RKO (cell line): ENCODE measurements at regions not wholly inside any gene's neighbourhood (a gene's known extent, or its start where the extent isn't known, plus 50 kb on each side); places are given as distances from the start of the nearest gene placed in this dataset.
A peak's percentile ranks its signal among the peaks of the same experiment; 100 is the strongest.

Source experiments
- DNase-seq: peaks from one replicate; pipeline ENCODE4 v3.0.0-alpha.2; 2016; ENCODE audit warnings: low spot score

DNA sequence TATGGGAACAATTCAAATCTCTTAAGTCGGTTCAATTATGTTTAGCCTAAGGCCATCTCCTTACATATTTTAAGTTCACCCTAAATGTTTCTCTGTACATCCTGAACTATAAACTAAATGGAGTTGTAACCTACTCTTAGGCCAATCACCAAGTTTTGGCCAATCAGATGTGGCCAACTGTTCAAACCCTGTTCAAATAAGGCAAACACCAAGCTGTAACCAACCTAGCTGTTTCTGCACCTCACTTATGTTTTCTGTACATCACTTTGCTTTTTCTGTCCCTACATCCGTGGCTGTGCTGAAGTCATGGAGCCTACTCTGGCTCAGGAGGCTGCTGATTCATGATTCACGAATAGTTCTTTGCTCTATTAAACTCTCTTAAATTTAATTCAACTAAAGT lies 165.3 kb downstream of the GASK1B start:
- DNase-seq: no peak

DNA sequence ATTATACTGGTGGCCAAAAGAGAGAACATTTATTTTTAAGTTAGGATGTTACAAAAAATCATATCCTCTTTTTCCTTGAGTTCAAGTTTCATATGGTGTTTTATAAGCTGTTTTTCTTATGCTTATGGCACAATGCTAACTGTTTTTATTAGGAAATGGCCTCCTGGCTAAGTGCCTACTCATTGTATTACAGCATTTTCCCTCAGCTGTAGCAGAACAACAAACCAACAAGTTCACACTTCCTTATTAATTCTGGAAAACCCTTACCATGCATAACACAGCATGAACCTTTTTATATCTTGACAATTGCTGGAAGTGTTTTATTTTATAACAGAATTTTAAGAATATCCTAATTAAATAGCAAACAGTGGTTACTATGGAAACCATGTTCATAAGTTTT lies 165.8 kb downstream of the GASK1B start:
- DNase-seq: no peak

DNA sequence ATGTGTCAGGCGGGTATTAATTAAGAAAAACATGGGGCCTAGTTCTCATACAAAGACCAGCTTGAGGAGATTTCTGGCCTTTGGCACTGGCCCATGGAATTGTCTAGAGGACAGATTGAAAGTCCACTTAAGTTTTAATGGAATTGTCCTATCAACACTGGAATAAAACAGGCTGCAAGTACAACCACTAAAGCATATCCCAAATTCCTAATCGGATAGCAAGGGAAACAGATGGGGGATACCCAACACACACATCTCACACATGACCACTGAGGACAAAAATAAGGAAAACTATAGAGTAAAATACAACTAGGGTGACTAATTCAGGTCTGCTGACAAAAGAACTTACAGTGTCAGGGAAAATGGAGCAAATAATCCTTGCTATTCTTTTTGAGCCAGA lies 167.8 kb downstream of the GASK1B start:
- no peak for DNase-seq

DNA sequence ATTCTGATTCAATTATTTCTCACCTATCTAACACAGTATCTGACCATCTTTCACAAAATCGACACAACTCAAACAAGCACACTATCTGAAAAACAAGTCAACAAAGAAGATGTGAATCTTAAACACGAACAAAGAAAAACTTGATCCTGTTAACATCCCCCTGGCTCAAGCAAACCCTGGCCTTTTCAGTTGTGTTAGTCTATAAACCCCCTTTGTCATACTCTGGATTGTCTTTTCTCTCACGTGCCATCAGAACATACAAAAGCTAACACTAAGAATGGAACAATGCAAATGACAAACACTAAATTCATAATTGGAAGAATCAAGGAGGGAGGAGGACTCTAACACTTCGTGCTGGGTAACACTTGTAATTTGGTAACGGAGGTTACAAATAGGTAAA lies 168.7 kb downstream of the GASK1B start:
- no peak for DNase-seq

DNA sequence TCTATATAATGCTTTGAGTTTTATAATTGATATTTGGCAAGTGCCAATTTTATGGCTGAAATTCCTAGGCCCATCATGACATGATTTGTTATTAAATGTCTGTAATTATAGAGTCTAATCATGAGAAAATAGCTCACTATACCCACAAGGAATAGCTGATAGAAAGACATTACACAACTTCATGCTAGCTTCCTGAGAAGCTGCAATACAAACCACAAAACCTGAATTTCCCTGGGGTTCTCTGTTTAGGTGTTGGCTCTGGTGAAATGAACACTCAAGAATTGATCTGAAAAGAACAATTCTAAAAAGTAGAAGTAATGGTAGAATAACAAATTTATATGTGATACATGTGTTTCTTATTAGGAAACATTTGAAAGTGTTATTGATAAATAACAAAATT lies 169.6 kb downstream of the GASK1B start:
- no peak for DNase-seq

DNA sequence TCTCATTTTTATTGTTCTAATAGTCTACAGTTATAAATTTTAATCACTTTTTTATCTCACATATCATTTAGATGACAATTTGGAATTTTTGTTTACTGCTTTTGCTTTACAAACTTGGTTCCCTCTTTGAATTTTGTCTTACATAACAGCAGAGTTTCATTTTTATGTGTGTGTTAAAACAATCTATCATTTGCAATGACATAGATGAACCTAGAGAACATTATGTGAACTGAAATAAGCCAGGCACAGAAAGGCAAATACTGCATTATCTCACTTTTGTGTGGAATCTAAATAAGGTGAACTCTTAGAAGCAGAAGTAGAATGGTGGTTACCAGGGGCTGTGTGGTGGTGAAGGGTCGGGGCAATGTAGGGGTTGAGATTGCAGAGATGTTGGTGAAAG lies 170.7 kb downstream of the GASK1B start:
- DNase-seq: no peak

DNA sequence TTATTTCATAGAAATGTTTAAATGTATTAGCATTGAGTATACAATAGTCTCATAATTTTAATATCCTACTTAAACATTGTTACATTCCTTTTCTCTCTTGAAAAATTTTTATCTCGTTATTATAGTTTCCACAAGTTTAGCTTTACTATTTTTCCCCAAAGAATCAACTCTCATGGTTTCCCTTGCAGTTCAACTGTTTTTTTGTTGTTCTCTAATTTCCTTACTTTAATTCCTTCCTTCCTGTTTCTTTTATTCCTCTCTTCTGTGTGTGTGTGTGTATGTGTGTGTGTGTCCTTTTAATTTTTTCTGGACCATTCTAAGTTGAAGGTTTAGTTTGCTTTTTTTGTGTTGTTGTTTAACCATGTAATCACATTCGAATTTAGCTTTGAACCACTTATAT lies 171.1 kb downstream of the GASK1B start:
- DNase-seq: no peak

DNA sequence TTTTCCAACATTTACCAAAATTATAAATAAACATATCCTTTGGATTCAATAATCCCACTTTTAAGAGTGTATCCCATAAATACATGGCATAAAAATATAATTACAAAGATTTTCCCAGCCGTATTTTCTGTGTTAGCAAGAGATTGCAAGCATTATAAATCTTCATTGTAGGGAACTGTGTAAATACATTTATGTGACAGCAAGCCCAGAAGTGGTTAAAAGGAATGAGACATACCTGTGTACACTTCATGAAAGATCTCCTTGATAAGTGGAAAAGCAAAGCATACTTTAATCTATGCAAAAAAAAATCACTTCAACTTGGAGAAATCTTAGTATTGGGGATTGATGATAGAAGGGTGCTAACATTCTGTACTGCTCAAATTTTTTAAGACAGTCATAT lies 173.1 kb downstream of the GASK1B start:
- DNase-seq: no peak

DNA sequence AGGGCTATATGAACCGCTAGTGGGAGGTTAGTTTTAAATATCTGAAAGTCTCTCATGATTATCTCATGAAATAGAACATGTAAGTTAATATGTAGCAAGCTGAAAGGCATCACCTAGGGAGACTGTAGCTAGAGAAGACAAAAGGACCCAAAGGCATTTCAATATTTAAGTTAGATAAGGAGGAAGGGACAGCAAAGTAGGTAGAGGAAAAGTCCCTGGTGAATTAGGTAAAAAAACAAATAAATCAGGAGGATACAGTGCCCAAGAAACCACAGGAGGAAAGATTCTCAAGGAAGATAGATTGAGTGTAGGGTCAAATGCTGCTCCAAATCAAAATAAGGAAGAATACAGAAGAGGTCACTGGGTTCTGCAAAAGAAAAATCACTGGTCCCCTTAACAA lies 175.5 kb downstream of the GASK1B start:
- no peak for DNase-seq

DNA sequence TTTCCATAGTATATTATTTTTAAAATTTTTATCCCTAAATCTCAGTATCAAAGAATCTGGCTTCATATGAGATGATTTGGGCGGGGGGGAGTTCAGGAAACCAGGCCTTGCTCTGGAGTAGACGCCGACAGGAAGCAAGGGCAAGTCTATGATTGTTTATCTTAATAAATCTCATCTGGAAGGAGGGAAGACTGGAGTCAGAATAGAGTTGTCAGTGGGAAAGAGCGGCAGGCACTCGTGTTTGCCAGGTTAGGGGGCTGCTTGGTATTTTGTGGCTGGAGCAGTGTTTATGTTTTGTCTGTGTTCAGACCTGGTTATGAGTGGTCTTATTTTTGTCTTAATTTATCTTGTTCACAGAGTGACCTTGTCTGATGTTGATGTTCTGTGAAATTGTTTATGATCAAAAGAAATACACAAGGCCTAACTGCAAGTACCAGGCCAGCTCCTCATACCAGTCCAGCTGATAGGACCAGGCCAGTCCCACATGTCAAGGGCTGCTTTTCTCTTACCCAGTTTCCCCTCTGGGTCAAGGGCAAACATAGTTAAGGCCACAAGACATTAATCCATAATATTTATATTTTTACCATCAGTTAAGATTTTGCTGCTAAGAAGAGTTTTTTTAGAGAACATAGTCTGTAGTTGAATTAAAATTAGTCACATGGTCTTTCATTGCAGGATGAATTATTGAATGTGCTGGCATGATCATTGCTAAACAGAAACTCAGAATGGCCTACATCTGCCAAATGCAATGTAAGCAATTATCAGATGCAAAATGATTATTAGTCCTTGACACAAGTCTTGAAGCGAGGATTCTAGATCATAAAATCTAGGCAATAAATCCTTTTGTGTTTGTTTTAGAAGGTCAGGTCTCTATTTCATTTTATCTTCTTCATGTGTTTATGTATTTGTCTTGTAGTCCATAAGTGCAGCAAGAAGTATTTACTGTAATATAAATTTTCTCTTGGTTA lies 176.5 kb downstream of the GASK1B start:
- no peak for DNase-seq

DNA sequence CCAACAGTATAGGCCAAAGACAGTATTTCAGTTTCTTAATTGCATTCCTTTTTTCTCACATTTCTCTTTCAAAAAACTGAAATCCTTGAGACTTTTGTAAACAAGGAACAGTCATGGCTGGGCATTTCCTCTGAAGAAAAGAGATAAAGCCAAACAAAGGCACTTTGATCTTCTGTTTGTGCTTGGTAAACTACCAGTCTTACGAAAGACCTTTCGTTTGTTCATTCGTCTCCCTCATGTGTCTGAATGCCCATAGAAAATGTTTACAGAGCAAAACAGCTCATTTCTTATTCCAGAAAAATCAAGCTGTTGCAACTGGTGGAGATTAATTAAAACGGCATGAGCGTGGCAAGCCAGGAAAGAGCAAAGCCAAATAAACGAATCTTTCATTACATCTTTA lies 178.0 kb downstream of the GASK1B start:
- no peak for DNase-seq

DNA sequence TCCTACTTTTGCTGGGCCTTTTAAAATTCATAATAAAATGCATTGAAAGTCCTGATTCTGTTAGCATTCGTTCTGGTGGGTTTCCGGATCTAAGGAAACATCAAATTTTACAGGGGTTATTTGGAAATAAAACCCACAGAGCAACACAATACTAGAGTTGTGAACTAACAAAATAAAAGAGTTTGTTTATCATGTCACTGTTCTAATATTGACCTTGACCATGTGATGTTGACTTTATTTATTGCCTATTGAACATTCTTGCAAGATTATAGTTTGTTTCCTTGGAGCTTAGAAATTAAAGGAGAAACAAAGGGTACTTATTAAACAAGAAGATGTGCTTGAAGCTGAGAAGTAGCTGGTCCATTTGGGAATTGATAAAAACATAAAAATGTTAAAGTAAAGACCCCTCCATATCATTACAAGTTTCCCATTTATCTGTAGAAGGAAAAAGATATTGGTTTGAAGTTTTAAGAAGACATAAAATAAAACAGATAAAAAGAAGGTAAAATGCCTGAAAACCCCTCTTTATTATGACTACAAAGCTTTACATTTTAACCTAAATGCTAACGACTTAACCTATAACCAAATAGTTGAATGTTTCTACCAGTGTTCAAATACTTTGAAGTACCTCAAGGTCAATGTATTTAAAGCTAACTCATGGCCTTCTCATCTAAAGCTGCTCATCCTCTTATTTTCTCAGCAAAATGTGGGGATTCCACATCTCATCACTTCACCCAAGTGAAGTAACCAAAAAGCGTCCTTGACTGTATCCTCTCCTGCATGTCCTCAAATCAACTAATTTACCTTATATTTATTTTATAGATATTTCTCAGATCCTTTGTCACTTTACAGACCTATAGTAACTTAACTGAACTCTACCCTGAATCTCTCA lies 179.6 kb downstream of the GASK1B start:
- DNase-seq: no peak

DNA sequence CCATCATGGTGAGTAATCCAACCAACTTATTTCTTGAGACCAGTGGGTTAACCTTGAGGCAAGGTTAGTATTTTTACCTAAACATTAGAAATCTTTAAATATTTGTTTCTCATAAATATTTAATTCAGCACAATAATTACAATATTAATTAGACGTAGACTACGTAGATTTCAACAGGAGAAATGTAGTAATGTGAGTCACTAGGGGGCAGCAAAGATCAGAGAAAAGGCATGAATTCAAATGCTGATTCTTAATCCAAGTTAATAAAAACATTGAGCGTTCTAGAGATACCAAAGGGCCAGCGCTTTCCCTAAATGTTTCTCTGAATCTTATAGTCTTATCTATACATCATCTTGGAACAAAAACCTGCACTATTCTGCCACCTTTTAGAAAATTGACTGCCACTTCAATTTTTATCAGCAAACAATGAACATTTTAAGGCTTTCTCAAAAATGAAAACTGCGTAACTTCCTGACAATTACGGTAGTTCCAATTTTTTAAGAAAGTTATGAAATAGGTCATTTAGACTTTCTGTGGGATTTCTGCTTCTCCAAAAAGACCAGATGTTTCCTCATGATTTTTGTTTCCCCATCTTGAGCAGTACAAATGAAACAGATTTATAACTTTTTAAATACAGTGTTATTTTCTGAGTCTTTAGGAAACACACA lies 180.7 kb downstream of the GASK1B start:
- peak; percentile 59 for DNase-seq

DNA sequence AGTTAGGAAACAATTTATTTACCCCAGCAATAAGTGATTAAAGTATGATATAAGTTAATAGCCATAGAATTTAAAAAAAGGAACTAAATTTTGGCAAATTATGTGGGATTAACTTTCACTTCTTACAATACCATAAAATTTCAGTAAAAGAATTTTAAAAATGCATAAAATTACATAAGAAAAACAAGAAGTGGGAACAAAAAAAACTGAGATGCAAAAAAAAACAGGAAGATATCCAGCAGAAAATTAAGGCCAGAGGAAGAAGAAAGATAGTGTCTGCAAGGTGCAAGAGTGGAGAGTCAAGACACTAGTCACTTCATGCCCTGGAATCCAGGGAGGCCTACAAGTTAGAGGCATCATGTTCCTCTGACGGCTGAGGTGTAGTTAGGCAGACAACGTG lies 184.2 kb downstream of the GASK1B start:
- DNase-seq: no peak

DNA sequence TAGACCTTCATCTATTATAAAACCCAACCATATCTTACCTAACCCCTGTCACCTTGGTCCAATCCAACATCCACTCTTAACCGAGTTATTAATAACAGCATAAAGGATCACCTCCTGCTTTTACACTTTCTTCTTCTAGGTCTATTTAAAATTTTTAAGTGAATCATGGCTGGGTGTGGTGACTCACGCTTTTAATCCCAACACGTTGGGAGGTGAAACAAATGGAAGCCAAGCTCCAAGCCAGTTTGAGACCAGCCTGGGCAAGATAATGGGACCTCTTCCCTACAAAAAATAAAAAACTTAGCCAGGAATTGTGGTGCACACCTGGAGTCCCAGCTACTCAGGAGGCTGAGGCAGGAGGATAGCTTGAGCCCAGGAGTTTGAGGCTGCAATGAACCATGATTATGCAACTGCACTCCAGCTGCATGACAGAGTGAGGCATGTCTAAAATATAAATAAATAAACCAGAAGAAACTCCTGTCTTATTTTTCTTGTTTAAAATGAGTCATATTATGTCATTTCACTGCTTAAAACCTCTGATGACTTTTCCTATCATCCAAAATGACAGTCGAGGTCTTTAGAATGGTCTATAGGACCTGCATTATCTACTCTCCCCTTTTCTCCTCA lies 188.4 kb downstream of the GASK1B start:
- peak; percentile 16 for DNase-seq

DNA sequence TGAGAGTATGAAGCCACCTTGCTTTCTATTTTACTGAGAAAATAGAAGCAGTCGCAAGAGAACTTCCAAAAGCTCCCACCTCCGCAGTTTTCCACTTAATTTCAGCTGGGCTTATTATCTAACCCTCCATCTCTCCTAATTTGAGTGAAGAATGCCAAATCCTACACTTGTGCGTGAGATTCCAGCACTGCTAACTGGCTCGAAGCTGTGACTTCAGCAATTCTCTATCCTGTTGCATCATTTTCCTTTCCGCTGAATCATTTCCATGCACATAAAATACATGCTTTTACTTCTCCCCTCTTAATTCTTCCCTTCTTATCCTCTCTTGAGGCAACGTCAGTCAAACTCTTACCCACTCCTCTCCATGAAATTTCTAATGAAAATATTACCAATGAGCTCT lies 189.5 kb downstream of the GASK1B start:
- peak; percentile 20 for DNase-seq

DNA sequence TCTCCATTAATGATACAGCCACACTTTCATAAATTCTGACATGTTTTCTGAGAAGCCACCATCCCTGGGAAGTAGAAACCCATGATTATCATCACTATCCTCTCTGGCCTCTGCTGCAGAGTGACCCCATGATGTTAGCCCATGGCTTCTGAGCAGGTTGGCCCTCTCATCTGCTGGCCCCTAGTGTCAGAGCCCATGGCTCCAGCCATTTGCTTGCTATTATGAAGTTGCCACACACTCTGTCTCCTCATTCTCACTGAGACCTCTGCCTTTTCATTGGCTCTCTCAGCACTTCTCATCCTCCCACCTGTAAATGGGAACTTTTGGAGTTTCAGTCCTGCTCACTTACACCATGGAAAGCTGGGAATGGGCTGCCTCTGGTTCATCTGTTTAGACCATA lies 192.7 kb downstream of the GASK1B start:
- DNase-seq: no peak

DNA sequence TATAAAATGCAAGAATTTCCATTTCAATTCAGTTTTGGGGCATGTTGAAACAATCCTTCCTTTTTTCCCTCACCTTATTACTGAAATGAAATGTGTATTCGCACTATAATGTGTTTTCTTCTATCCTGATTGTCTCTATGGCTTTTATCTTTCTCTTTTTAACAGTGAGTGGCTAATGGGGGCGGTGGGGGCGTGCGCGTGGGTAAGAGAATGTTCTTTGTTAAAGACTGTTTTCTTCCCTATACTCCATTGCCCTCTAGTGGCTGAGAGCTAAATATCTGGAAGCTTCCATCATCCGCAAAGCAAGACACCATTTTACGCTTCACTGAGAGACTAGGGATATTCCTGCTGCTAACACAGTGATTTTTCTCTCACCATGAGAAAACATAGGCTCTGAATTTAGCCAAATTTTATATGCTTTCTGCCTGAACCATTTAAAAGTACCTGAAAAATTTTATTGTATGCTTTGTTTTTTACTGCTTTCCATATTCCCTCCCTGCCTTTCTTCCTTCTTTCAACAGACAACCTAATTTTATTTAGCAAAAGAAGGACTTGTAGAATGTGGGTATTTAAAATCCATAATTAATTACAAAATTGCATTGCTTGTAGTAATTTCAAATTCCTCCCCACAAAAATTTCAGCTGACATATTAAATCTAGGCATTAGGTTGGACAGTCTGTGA lies 194.0 kb downstream of the GASK1B start:
- peak; percentile 72 for DNase-seq

DNA sequence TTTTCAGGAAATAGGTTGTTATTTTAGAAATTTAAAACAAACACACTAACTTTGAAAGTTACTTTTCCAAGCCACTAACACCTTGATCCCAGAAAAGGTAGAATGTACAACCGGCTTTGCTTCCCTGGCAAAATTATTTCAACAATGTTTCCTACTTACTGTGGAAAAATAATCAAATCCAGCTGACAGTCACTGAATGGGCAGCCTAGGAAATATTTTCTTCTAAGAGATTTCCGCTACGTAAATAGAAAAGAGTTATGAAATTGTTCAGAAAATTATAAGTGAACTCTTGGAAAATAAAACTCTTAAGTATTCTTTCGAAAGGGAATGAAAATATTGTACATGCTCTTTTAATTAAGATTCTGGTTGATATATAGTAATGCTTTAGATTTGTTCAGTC lies 195.7 kb downstream of the GASK1B start:
- no peak for DNase-seq

DNA sequence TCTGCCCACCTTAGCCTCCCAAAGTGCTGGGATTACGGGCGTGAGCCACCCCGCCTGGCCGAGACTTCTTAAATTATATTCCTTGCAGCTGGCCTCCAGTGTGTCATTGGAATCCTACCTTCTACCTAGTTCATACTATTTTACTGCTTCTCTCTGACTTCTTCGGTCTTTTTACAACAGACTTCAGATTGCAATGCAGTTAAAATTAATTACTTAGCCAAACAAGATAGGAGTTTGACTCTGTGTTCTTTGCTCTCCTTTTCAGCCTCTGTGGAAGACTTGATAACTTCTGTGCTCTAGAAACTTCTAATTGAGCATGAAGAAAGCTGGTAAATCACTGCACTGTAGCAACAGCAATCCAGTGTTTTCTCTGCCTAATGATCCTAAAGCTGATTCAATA lies 199.5 kb downstream of the GASK1B start:
- DNase-seq: no peak

DNA sequence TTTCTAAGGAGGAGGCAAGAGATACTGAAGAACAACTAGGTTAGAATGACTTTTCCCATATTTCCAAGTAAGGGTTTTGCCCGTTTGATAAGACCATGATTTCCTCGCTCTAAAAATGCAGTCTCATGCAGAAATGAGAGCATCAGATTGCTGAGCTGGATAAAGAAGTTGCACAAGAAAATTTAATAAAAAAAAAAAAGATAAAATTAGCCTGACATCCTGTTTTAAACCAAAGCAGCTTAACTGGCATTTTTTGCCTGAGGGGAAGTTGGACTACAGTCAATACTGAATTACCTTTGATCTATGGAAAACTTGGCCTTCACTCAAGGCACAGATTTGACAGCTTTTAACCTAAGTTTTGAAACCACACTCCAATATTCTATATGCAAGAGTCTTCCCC lies 208.4 kb downstream of the GASK1B start:
- no peak for DNase-seq
